Glutamatergic neuron (in vitro differentiated cells): ENCODE measurements at regions not wholly inside any gene's neighbourhood (a gene's known extent, or its start where the extent isn't known, plus 50 kb on each side); places are given as distances from the start of the nearest gene placed in this dataset.

ENCODE experiments used
- DNase-seq: peaks from one replicate; pipeline ENCODE4 v3.0.0; 2022
- H3K27ac Mint-ChIP-seq: one replicate; pipeline ENCODE4 v1.8.0; 2020; ENCODE audit warnings: mild to moderate bottlenecking, mixed read lengths, inconsistent platforms; ENCODE audit not compliant: unreplicated experiment
- H3K27me3 Mint-ChIP-seq: one replicate; pipeline ENCODE4 v1.8.0; 2020; ENCODE audit warnings: mild to moderate bottlenecking, moderate library complexity, mixed read lengths, inconsistent platforms; ENCODE audit not compliant: unreplicated experiment
- H3K36me3 Mint-ChIP-seq: one replicate; pipeline ENCODE4 v1.8.0; 2020; ENCODE audit warnings: mild to moderate bottlenecking, mixed read lengths, inconsistent platforms; ENCODE audit not compliant: unreplicated experiment
- H3K4me1 Mint-ChIP-seq: one replicate; pipeline ENCODE4 v1.8.0; 2020; ENCODE audit warnings: mild to moderate bottlenecking, low read depth, mixed read lengths, inconsistent platforms; ENCODE audit not compliant: unreplicated experiment
- H3K4me3 Mint-ChIP-seq: one replicate; pipeline ENCODE4 v1.8.0; 2020; ENCODE audit warnings: mild to moderate bottlenecking, mixed read lengths, inconsistent platforms; ENCODE audit not compliant: unreplicated experiment
- H3K9me3 Mint-ChIP-seq: one replicate; pipeline ENCODE4 v1.8.0; 2020; ENCODE audit warnings: mild to moderate bottlenecking, moderate library complexity, mixed read lengths, inconsistent platforms; ENCODE audit not compliant: unreplicated experiment
- TF ChIP-seq, protein P1 (sequence below): fragments of 200-600 bp; sonication (generic); IDR thresholded peaks from one replicate; pipeline ENCODE4 v1.5.0; 2021; ENCODE audit not compliant: partially characterized antibody, unreplicated experiment

DNA sequence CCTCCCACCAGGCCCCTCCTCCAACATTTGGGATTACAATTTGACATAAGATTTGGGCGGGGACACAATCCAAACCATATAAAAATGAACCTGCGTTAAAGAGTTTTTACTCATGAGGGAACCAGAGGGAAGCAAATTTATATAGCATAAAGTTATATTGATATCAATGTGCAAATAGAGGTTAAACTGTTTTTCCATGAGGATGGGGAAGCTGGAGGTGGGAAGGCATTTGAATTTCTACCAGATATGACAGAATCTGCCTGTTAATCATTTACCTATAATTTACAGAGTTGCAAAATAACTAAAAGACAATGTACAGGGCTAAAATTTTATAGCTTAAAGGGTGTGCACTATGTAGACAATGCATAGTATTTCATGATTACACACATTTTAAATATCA, 322.0 kb upstream of the FKBP1C start:
- no peaks in the 10 kb centered on the region for H3K4me1 Mint-ChIP-seq
- no peak for DNase-seq
- no peak overlapping the region for H3K4me3 Mint-ChIP-seq
- TF ChIP-seq, protein P1, sequence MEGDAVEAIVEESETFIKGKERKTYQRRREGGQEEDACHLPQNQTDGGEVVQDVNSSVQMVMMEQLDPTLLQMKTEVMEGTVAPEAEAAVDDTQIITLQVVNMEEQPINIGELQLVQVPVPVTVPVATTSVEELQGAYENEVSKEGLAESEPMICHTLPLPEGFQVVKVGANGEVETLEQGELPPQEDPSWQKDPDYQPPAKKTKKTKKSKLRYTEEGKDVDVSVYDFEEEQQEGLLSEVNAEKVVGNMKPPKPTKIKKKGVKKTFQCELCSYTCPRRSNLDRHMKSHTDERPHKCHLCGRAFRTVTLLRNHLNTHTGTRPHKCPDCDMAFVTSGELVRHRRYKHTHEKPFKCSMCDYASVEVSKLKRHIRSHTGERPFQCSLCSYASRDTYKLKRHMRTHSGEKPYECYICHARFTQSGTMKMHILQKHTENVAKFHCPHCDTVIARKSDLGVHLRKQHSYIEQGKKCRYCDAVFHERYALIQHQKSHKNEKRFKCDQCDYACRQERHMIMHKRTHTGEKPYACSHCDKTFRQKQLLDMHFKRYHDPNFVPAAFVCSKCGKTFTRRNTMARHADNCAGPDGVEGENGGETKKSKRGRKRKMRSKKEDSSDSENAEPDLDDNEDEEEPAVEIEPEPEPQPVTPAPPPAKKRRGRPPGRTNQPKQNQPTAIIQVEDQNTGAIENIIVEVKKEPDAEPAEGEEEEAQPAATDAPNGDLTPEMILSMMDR: no peak
- no peaks in the 10 kb centered on the region for H3K9me3 Mint-ChIP-seq
- H3K27ac Mint-ChIP-seq: no peak overlapping the region
- no peaks in the 10 kb centered on the region for H3K36me3 Mint-ChIP-seq
- no peaks in the 10 kb centered on the region for H3K27me3 Mint-ChIP-seq

DNA sequence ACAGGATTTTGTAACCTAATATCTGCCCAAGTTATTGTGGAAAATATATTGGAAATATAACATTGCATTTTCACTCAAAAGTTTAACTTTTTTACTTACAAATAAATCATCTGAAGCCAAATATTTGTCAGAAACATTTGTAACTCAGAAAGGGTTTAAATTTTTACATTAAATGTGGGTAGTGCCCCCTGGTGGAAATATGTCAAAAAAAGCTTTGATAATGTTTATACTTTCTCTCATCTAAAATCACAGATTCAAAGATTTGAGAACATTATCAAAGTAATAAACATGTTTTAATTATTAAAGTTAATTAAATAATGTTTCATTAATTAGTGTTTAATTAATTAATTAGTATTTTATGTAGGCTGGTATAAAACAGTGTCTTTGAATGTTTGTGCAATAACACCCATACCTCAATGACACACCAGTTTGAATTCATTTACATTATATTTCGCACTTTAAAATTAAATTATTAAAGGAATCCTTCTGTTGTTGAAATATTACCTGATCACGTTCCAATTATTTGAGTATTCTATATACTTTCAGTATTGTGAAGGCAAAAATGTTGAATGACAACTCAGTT, 320.1 kb upstream of the FKBP1C start:
- no peaks in the 10 kb centered on the region for H3K4me1 Mint-ChIP-seq
- no peak overlapping the region for H3K27ac Mint-ChIP-seq
- TF ChIP-seq, protein P1: peak; percentile 92
- H3K9me3 Mint-ChIP-seq: no peaks in the 10 kb centered on the region
- H3K36me3 Mint-ChIP-seq: no peaks in the 10 kb centered on the region
- no peaks in the 10 kb centered on the region for H3K27me3 Mint-ChIP-seq
- no peak for DNase-seq
- H3K4me3 Mint-ChIP-seq: no peak overlapping the region

DNA sequence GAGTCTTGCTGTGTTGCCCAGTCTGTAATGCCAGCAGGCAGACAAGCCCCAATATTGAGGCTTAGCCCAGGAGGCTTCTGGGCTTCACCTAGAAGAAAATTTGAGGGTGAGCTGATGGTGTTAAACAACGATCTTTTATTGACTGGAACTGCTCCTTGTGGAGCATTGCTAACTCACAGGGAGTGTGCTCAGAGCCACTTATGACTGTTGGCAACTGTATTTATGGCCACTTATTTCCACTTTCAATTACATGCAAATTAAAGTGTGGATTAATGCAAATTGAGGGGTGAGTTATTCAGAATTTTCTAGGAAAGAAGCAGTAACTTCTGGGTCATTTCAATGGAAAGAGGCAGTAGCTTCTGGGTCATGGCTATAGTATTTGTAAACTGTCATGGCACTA, 317.2 kb upstream of the FKBP1C start:
- Mint-ChIP-seq H3K27ac (no peak overlapping the region), H3K4me1 (no peaks in the 10 kb centered on the region), H3K9me3 (no peaks in the 10 kb centered on the region), H3K36me3 (no peaks in the 10 kb centered on the region), H3K27me3 (no peaks in the 10 kb centered on the region), H3K4me3 (no peak overlapping the region)
- TF ChIP-seq, protein P1: no peak
- no peak for DNase-seq

DNA sequence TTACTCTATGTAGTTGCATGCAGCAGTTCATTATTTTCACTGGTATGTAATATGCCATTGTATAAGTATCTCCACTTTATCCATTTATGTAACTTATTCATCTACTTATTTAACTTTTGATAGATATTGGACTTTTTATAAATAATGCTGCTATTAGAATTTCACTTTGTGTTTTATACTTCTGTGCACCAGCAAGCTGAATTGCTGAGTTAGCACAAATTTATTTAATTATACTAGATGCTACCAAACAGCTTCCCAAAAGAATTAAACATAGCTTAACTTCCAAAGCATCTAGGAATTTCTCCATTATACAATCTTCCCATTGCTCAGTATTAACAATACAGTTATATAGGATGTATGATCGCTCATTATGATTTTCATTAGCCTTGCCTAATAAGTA, 308.0 kb upstream of the FKBP1C start:
- H3K4me1 Mint-ChIP-seq: no peaks in the 10 kb centered on the region
- peaks cover 2% of the 10 kb centered on the region for H3K9me3 Mint-ChIP-seq
- H3K27ac Mint-ChIP-seq: no peak overlapping the region
- no peaks in the 10 kb centered on the region for H3K36me3 Mint-ChIP-seq
- TF ChIP-seq, protein P1: no peak
- H3K4me3 Mint-ChIP-seq: no peak overlapping the region
- DNase-seq: no peak
- no peaks in the 10 kb centered on the region for H3K27me3 Mint-ChIP-seq

DNA sequence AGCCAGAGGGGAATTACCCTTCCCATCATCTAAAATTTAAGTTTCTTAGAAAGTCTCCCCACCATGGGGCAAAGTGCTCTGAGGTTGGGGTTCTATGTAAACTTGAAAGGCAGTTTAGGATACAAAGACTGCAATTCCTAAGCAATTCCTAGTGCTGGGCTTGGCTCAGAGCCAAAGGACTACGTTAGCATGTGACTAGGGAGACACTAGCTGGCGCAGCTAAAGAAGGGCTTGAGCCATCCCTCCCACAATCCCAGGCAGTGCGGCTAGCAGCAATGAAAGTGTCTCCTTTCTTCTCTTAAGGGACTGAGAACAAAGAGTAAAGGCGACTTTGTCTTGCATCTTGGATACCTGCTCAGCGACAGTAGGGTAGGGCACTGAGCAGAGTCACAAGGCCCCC, 306.6 kb upstream of the FKBP1C start:
- Mint-ChIP-seq H3K36me3 (no peaks in the 10 kb centered on the region), H3K27ac (no peak overlapping the region), H3K4me1 (no peaks in the 10 kb centered on the region), H3K27me3 (no peaks in the 10 kb centered on the region), H3K4me3 (no peak overlapping the region), H3K9me3 (peaks cover 2% of the 10 kb centered on the region)
- TF ChIP-seq, protein P1: no peak
- DNase-seq: no peak
